Activated B cell treated with CpG ODN at 0.5 μM for 24 hours (primary cell): ENCODE measurements at regions not wholly inside any gene's neighbourhood (a gene's known extent, or its start where the extent isn't known, plus 50 kb on each side); places are given as distances from the start of the nearest gene placed in this dataset.

Experiments
- ATAC-seq: fragments of 200-7000 bp; cut with Tn5 transposase; one replicate; pipeline ENCODE4 v1.10.0; 2021; ENCODE audit warnings: low read depth, mild to moderate bottlenecking, moderate library complexity
- CTCF ChIA-PET: fragments of 350-600 bp; sonication (Branson Sonifier 250); formaldehyde crosslinking; loops from one replicate; lab custom pipeline; 2021; ENCODE audit warnings: antibody characterized with exemption; lab: Charles Lee
- POLR2A ChIA-PET: fragments of 350-600 bp; sonication (Branson Sonifier 250); formaldehyde crosslinking; loops from one replicate; lab custom pipeline; 2021; ENCODE audit warnings: antibody characterized with exemption; lab: Charles Lee
- DNase-seq: peaks from one replicate; pipeline ENCODE4 v3.0.0; 2022
- H3K27ac Mint-ChIP-seq: one replicate; pipeline ENCODE4 v1.8.0; 2020; ENCODE audit warnings: mixed read lengths
- H3K27me3 Mint-ChIP-seq: one replicate; pipeline ENCODE4 v1.8.0; 2021; ENCODE audit warnings: mixed read lengths
- H3K36me3 Mint-ChIP-seq: one replicate; pipeline ENCODE4 v1.8.0; 2021; ENCODE audit warnings: low read depth, mixed read lengths
- H3K4me1 Mint-ChIP-seq: one replicate; pipeline ENCODE4 v1.8.0; 2021; ENCODE audit warnings: mixed read lengths
- H3K4me3 Mint-ChIP-seq: one replicate; pipeline ENCODE4 v1.8.0; 2020; ENCODE audit warnings: mild to moderate bottlenecking, mixed read lengths
- H3K9me3 Mint-ChIP-seq: one replicate; pipeline ENCODE4 v1.8.0; 2020; ENCODE audit warnings: mixed read lengths
- intact Hi-C: fragments of 100-400 bp; cut with micrococcal nuclease; formaldehyde crosslinking; loops from one replicate; pipeline ENCODE4 v1.15.1; 2024
- TF ChIP-seq, protein P1 (sequence below): fragments of 200-600 bp; IDR thresholded peaks from one replicate; pipeline ENCODE4 v1.8.0; 2022; ENCODE audit warnings: antibody characterized with exemption, mild to moderate bottlenecking

DNA sequence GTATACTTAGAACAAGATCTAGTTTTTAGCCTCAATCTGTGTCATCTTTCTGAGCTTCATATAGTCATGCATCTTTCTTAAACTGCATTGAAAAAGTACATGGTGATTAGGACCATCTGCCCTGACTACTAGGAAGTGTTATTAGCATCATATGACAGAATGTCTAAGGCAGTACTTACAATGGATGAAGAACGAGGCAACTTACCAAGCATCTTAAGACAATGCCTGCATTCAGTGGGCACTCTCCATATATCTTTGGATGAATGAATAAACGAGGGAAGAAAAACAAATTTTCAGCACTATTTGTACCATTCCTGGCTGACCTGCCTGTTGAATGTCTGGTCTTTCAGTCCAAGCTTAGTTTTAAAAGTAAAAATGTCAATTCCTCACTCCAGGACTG lies 185.4 kb upstream of the EPHA3 start:
- TF ChIP-seq, protein P1, sequence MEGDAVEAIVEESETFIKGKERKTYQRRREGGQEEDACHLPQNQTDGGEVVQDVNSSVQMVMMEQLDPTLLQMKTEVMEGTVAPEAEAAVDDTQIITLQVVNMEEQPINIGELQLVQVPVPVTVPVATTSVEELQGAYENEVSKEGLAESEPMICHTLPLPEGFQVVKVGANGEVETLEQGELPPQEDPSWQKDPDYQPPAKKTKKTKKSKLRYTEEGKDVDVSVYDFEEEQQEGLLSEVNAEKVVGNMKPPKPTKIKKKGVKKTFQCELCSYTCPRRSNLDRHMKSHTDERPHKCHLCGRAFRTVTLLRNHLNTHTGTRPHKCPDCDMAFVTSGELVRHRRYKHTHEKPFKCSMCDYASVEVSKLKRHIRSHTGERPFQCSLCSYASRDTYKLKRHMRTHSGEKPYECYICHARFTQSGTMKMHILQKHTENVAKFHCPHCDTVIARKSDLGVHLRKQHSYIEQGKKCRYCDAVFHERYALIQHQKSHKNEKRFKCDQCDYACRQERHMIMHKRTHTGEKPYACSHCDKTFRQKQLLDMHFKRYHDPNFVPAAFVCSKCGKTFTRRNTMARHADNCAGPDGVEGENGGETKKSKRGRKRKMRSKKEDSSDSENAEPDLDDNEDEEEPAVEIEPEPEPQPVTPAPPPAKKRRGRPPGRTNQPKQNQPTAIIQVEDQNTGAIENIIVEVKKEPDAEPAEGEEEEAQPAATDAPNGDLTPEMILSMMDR = no peak
- intact Hi-C loops = no loop called here
- POLR2A ChIA-PET = no interaction called here
- Mint-ChIP-seq H3K27ac (no peak overlapping the region), H3K36me3 (no peaks in the 10 kb centered on the region), H3K27me3 (no peaks in the 10 kb centered on the region), H3K4me1 (no peaks in the 10 kb centered on the region), H3K9me3 (no peaks in the 10 kb centered on the region), H3K4me3 (no peak overlapping the region)
- DNase-seq (no peak), ATAC-seq (no peak)
- CTCF ChIA-PET = no interaction called here

DNA sequence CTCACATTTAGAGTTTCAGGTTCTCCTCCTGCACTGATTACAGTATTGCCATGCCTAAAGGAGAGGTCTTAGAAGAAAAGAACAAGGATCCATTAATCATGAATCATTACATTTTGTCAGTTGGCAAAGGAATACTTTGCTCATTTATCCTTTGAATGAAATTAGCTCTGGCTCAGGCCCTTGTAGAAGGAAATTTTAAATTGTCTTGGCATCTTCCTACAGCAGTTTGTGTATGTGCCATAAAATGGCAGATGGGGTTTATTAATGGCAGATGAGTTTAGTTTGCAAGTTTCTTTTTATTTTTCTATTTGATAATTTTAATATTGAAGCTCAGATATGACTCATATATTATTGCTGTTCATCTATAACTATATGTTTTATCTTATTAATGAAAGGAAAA lies 181.2 kb upstream of the EPHA3 start:
- H3K4me3 Mint-ChIP-seq = no peak overlapping the region
- no peaks in the 10 kb centered on the region for H3K36me3 Mint-ChIP-seq
- CTCF ChIA-PET = no interaction called here
- TF ChIP-seq, protein P1 = no peak
- H3K27me3 Mint-ChIP-seq = no peaks in the 10 kb centered on the region
- POLR2A ChIA-PET = no interaction called here
- ATAC-seq = no peak
- intact Hi-C loops = no loop called here
- H3K4me1 Mint-ChIP-seq = no peaks in the 10 kb centered on the region
- no peak for DNase-seq
- H3K9me3 Mint-ChIP-seq = no peaks in the 10 kb centered on the region
- no peak overlapping the region for H3K27ac Mint-ChIP-seq

DNA sequence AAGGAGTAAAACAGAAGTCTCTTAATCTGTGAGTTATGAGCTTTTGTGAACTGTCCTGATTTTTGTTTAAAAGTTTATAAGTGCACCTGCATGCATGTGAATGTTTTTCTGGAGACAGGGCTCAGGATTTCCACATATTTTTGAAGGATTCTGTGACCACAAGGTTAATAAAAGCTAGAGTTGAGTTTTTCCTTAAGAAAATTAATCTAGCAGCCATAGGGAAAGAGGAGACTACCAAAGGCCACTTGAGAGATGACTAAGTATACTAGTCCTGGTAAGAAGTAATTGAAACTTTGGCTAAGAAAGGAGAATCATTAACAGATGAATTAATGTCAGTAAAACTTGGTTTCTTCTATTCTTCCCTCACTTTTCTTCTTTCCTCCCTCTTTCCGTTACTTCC lies 176.8 kb upstream of the EPHA3 start:
- no peak for ATAC-seq
- Mint-ChIP-seq H3K27ac (no peak overlapping the region), H3K4me3 (no peak overlapping the region), H3K27me3 (no peaks in the 10 kb centered on the region), H3K36me3 (no peaks in the 10 kb centered on the region), H3K9me3 (no peaks in the 10 kb centered on the region), H3K4me1 (no peaks in the 10 kb centered on the region)
- DNase-seq = no peak
- intact Hi-C loops = no loop called here
- ChIA-PET POLR2A (no interaction called here), CTCF (no interaction called here)
- TF ChIP-seq, protein P1 = no peak

DNA sequence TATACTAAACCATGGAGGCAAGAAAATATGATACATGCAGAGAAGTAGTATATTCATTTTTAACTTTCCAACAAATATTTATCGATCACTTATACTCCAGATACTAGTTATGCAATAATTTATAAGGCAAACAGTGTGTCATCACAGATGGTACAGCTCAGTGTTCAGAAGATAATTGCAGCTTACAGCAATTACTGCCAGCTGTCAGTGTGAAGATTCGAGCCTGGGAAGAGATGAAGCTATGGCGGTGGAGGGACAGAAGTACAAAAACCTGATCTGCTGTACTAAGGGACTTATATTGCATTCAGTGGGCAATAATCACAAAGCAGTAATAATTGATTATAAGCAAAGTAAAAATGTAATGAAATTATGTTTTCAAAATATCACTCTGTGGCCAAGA lies 170.6 kb upstream of the EPHA3 start:
- CTCF ChIA-PET = no interaction called here
- H3K27ac Mint-ChIP-seq = no peak overlapping the region
- H3K36me3 Mint-ChIP-seq = no peaks in the 10 kb centered on the region
- no peak for DNase-seq
- H3K4me1 Mint-ChIP-seq = no peaks in the 10 kb centered on the region
- no peaks in the 10 kb centered on the region for H3K9me3 Mint-ChIP-seq
- no peak for ATAC-seq
- intact Hi-C loops = no loop called here
- TF ChIP-seq, protein P1 = no peak
- H3K27me3 Mint-ChIP-seq = no peaks in the 10 kb centered on the region
- POLR2A ChIA-PET = no interaction called here
- no peak overlapping the region for H3K4me3 Mint-ChIP-seq

DNA sequence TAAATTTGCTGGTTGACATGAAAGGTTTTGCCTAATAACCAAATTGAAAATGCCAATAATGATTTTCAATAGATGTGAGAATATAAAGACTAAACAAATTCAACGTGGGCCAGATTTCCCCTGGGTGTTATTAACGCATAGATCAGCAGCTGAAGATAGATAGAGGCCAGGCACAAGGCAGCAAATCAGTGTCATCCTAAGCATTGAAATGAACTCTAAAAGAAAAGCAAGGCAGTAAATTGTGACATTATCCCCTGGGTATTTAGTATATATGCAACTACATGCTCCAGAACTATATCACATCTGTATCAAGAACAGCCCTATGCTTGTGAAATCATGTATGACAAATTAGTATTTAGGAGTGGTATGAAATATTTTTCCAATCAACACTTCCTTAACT lies 167.1 kb upstream of the EPHA3 start:
- POLR2A ChIA-PET = no interaction called here
- DNase-seq (no peak), ATAC-seq (no peak)
- no peaks in the 10 kb centered on the region for H3K4me1 Mint-ChIP-seq
- CTCF ChIA-PET = no interaction called here
- H3K4me3 Mint-ChIP-seq = no peak overlapping the region
- no peaks in the 10 kb centered on the region for H3K9me3 Mint-ChIP-seq
- no peak overlapping the region for H3K27ac Mint-ChIP-seq
- TF ChIP-seq, protein P1 = no peak
- H3K27me3 Mint-ChIP-seq = no peaks in the 10 kb centered on the region
- intact Hi-C loops = no loop called here
- H3K36me3 Mint-ChIP-seq = no peaks in the 10 kb centered on the region
